IgD-negative memory B cell (primary cell): ENCODE measurements at regions not wholly inside any gene's neighbourhood (a gene's known extent, or its start where the extent isn't known, plus 50 kb on each side); places are given as distances from the start of the nearest gene placed in this dataset.

Experiments
- H3K27ac Mint-ChIP-seq, 3 donors: one replicate each; pipeline ENCODE4 v1.8.0; 2020 to 2022; ENCODE audit warnings: mild to moderate bottlenecking in 3 of 3, mixed read lengths in 3 of 3, moderate library complexity in 1 of 3
- H3K27me3 Mint-ChIP-seq: one replicate; pipeline ENCODE4 v1.8.0; 2021; ENCODE audit warnings: mixed read lengths
- H3K36me3 Mint-ChIP-seq: one replicate; pipeline ENCODE4 v1.8.0; 2020; ENCODE audit warnings: mild to moderate bottlenecking, mixed read lengths
- H3K4me1 Mint-ChIP-seq, 3 donors: one replicate each; pipeline ENCODE4 v1.8.0; 2020 to 2022; ENCODE audit warnings: mixed read lengths in 3 of 3, mild to moderate bottlenecking in 1 of 3
- H3K4me3 Mint-ChIP-seq, 4 donors: one replicate each; pipeline ENCODE4 v1.8.0; 2020 to 2022; ENCODE audit warnings: mild to moderate bottlenecking in 4 of 4, mixed read lengths in 4 of 4, moderate library complexity in 3 of 4
- H3K9me3 Mint-ChIP-seq, 3 donors: one replicate each; pipeline ENCODE4 v1.8.0; 2020 to 2021; ENCODE audit warnings: mixed read lengths in 3 of 3, mild to moderate bottlenecking in 1 of 3

DNA sequence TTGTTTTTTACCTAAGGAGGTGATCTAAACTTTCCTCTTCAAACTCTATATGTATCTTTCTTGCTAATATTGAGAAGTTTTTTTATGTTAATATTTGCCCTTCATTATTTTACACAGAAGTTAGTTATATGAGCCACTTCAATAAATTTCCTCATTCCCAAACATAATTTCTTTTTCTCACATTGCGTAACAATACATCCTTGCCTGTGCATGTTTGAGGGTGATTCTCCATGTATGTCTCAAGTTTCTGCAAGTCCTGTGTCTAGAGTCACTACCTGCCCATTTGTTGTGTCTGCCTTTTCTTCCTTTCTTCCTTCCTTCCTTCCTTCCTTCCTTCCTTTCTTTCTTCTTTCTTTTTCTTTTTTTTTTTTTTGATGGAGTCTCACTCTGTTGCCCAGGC lies 2057.9 kb downstream of the PCDH7 start:
- peaks cover 0 to 19% (median 7%) of the 10 kb centered on the region in 3 donors for H3K9me3 Mint-ChIP-seq
- no peaks in the 10 kb centered on the region for H3K27me3 Mint-ChIP-seq
- no peaks in the 10 kb centered on the region for H3K4me1 Mint-ChIP-seq
- no peak overlapping the region for H3K4me3 Mint-ChIP-seq
- H3K27ac Mint-ChIP-seq = no peak overlapping the region
- H3K36me3 Mint-ChIP-seq = no peaks in the 10 kb centered on the region

DNA sequence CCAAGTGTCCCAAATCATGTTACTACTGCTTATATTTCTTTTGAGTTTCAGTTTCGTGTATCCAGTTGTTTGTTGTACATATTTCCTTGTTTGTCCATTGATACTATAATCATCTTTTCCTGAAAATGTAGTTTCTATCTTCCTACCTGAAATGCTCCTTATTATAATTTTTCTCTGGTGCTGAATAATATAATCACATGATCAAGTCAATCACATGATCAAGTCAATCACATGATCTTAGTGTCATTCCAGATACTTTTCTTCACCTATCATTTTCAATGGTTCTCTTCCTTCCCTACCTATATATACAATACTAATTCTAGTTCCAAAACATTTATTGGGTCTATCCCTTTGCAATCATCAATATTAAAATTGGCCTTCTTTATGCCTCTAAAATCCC lies 2058.8 kb downstream of the PCDH7 start:
- peaks cover 0 to 15% (median 5%) of the 10 kb centered on the region in 3 donors for H3K9me3 Mint-ChIP-seq
- H3K36me3 Mint-ChIP-seq = no peaks in the 10 kb centered on the region
- H3K4me3 Mint-ChIP-seq = no peak overlapping the region
- no peaks in the 10 kb centered on the region for H3K27me3 Mint-ChIP-seq
- no peaks in the 10 kb centered on the region for H3K4me1 Mint-ChIP-seq
- no peak overlapping the region for H3K27ac Mint-ChIP-seq

- Mint-ChIP-seq H3K27me3 (no peaks in the 10 kb centered on the region), H3K36me3 (no peaks in the 10 kb centered on the region), H3K9me3 (peaks cover 2 to 7% (median 3%) of the 10 kb centered on the region in 3 donors), H3K4me1 (no peaks in the 10 kb centered on the region), H3K4me3 (no peak overlapping the region), H3K27ac (no peak overlapping the region)
These were observed 2068.9 kb downstream of the PCDH7 start for GRCh38 chr4:32789026-32789608.

- no peak overlapping the region for H3K4me3 Mint-ChIP-seq
- H3K27me3 Mint-ChIP-seq = no peaks in the 10 kb centered on the region
- no peaks in the 10 kb centered on the region for H3K36me3 Mint-ChIP-seq
- no peaks in the 10 kb centered on the region for H3K4me1 Mint-ChIP-seq
- no peak overlapping the region for H3K27ac Mint-ChIP-seq
- H3K9me3 Mint-ChIP-seq = peaks cover 0 to 7% (median 1%) of the 10 kb centered on the region in 3 donors
These were observed 2070.6 kb downstream of the PCDH7 start for GRCh38 chr4:32790803-32791202.

DNA sequence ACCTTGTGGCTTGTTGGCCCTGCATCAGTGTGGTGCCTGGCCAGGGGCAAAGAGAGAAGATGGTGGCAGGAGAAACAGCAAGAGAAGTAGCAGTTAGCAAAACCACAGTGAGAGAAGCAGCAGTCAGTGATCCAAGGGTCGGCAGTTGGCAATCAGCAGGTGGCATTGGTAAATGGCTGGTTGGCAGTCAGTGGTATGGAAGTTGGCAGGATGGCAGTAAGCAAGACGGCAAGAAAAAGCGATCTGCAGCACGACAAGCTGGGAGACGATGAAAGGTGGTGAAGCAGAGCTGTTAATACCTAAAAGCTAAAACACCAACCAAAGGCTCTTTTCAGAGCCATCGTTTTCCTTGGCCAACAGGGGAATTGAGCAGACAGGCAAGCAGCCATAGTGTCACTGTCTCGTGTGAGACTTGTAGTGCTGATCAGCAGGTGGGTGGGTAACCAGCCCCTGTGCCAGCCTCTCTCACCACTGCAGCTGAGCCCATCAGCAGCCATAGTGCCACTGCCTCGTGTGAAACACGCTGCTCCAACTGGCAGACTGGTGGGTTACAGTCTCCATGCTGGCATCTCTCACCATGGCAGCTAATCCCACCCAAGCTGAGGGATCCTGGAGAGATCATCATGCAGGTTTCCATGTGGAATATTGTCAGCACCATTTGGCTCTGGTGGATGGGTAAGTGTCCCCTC lies 2078.4 kb downstream of the PCDH7 start:
- Mint-ChIP-seq H3K27me3 (no peaks in the 10 kb centered on the region), H3K9me3 (peaks cover 2 to 4% (median 3%) of the 10 kb centered on the region in 3 donors), H3K36me3 (no peaks in the 10 kb centered on the region), H3K27ac (no peak overlapping the region), H3K4me1 (no peaks in the 10 kb centered on the region), H3K4me3 (no peak overlapping the region)

GRCh38 chr4:32824336-32824735 lies 2104.2 kb downstream of the PCDH7 start:
- no peak overlapping the region for H3K4me3 Mint-ChIP-seq
- H3K27me3 Mint-ChIP-seq = no peaks in the 10 kb centered on the region

DNA sequence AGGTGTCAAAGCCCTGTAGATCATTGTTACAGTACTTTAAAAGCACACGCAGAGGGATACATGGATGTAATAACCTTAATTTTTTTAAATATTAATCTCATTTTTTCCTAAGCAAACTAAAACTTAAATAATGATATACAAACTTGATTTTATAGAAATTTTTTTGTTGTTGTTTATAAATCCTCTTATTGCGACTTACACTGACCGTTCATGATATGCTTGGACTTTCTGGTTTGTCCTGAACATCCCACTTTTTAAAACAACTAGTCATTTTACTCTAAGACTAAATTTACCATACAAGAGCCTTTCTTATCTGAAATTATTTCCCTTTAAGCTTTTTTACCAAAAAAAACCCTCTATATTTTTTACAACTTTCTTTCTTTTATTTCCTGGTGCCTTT lies 2106.0 kb downstream of the PCDH7 start:
- Mint-ChIP-seq H3K27ac (no peak overlapping the region), H3K4me3 (no peak overlapping the region), H3K9me3 (peaks cover 0 to 3% (median 0%) of the 10 kb centered on the region in 3 donors), H3K27me3 (no peaks in the 10 kb centered on the region), H3K36me3 (no peaks in the 10 kb centered on the region), H3K4me1 (peaks cover 0 to 1% (median 0%) of the 10 kb centered on the region in 3 donors)

More at GRCh38 chr4:32824336-32824735, 2104.2 kb downstream of the PCDH7 start:
- H3K4me1 Mint-ChIP-seq = no peaks in the 10 kb centered on the region
- H3K36me3 Mint-ChIP-seq = no peaks in the 10 kb centered on the region
- peaks cover 0 to 3% (median 3%) of the 10 kb centered on the region in 3 donors for H3K9me3 Mint-ChIP-seq
- no peak overlapping the region for H3K27ac Mint-ChIP-seq

- H3K4me1 Mint-ChIP-seq = peaks cover 0 to 1% (median 0%) of the 10 kb centered on the region in 3 donors
- H3K36me3 Mint-ChIP-seq = no peaks in the 10 kb centered on the region
- H3K27me3 Mint-ChIP-seq = no peaks in the 10 kb centered on the region
- peaks cover 0 to 3% (median 0%) of the 10 kb centered on the region in 3 donors for H3K9me3 Mint-ChIP-seq
- H3K4me3 Mint-ChIP-seq = no peak overlapping the region
- no peak overlapping the region for H3K27ac Mint-ChIP-seq
These were observed 2110.0 kb downstream of the PCDH7 start for GRCh38 chr4:32830160-32830559.

- H3K27me3 Mint-ChIP-seq = no peaks in the 10 kb centered on the region
- peaks cover 0 to 3% (median 0%) of the 10 kb centered on the region in 3 donors for H3K9me3 Mint-ChIP-seq
- no peak overlapping the region for H3K27ac Mint-ChIP-seq
- H3K4me1 Mint-ChIP-seq = peaks cover 0 to 1% (median 0%) of the 10 kb centered on the region in 3 donors
- no peak overlapping the region for H3K4me3 Mint-ChIP-seq
- H3K36me3 Mint-ChIP-seq = no peaks in the 10 kb centered on the region
These were observed 2110.9 kb downstream of the PCDH7 start for GRCh38 chr4:32831104-32831503.

- H3K4me1 Mint-ChIP-seq = no peaks in the 10 kb centered on the region
These were observed 2120.5 kb downstream of the PCDH7 start for GRCh38 chr4:32840461-32841189.

GRCh38 chr4:32841217-32841616 lies 2121.0 kb downstream of the PCDH7 start:
- Mint-ChIP-seq H3K4me1 (no peaks in the 10 kb centered on the region), H3K27ac (no peak overlapping the region), H3K27me3 (no peaks in the 10 kb centered on the region), H3K36me3 (no peaks in the 10 kb centered on the region), H3K4me3 (no peak overlapping the region), H3K9me3 (no peaks in the 10 kb centered on the region)

More at GRCh38 chr4:32840461-32841189, 2120.5 kb downstream of the PCDH7 start:
- H3K27me3 Mint-ChIP-seq = no peaks in the 10 kb centered on the region
- H3K4me3 Mint-ChIP-seq = no peak overlapping the region
- no peaks in the 10 kb centered on the region for H3K36me3 Mint-ChIP-seq
- no peak overlapping the region for H3K27ac Mint-ChIP-seq
- no peaks in the 10 kb centered on the region for H3K9me3 Mint-ChIP-seq

DNA sequence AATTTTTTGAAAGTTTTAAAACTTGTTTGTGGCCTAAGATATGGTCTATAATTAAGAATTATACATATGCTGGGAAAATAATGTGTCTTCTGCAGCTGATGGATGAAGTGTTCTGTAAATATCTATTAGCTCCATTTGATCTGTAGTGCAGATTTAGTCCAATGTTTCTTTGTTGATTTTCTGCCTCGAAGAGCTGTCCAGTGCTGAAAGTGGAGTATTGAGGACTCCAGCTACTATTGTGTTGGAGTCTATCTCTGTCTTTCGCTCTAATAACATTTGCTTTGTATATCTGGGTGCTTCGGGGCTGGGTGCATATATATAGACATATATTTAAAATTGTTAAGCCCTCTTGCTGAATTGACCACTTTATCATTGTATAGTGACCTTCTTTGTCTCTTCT lies 2127.3 kb downstream of the PCDH7 start:
- H3K36me3 Mint-ChIP-seq = no peaks in the 10 kb centered on the region
- no peaks in the 10 kb centered on the region for H3K27me3 Mint-ChIP-seq
- H3K27ac Mint-ChIP-seq = no peak overlapping the region
- H3K9me3 Mint-ChIP-seq = peaks cover 4 to 6% (median 4%) of the 10 kb centered on the region in 3 donors
- no peaks in the 10 kb centered on the region for H3K4me1 Mint-ChIP-seq
- no peak overlapping the region for H3K4me3 Mint-ChIP-seq

DNA sequence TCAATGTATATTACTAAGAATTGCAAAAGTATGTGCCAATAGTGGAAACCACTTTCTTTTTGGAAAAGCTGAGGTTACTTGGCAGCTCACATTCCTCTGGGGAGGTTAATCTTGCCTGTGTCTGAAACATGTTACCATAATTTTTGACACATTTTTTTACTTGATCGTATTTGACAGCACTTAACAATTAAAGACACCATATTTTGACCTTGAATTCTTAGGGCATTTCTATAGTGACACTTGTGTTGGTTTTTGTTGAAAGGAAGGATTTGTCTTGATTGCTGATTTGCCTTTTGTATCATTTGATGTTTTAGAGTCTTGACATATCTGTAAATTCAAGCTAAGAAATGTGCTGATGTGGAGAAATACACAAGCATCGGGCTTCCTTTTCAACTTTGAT lies 2135.5 kb downstream of the PCDH7 start:
- Mint-ChIP-seq H3K4me1 (no peaks in the 10 kb centered on the region), H3K9me3 (peaks cover 2 to 10% (median 4%) of the 10 kb centered on the region in 3 donors), H3K36me3 (no peaks in the 10 kb centered on the region), H3K27ac (no peak overlapping the region), H3K4me3 (no peak overlapping the region), H3K27me3 (no peaks in the 10 kb centered on the region)

DNA sequence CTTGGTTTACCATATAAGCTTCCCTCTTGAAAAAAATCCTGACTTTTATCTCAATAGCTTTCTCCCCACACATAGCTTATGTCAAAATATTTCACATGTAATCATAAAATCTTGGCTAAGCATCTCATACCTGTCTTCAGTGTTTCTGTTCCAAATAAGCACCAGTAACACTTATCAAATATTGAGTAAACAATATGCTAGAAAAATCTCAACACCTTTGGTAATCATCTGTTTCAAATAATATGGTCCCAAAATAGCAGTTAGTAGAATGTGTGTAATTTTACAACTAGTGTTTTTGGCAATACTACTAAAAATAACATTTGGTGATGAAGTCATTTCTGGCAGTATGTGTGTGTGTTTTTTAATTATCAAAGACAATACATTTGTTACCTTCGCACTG lies 2138.2 kb downstream of the PCDH7 start:
- H3K27me3 Mint-ChIP-seq = no peaks in the 10 kb centered on the region
- no peaks in the 10 kb centered on the region for H3K36me3 Mint-ChIP-seq
- H3K4me3 Mint-ChIP-seq = no peak overlapping the region
- H3K4me1 Mint-ChIP-seq = no peaks in the 10 kb centered on the region
- peaks cover 0 to 10% (median 0%) of the 10 kb centered on the region in 3 donors for H3K9me3 Mint-ChIP-seq
- H3K27ac Mint-ChIP-seq = no peak overlapping the region

GRCh38 chr4:32858971-32859370 lies 2138.8 kb downstream of the PCDH7 start:
- H3K9me3 Mint-ChIP-seq = peaks cover 0 to 10% (median 0%) of the 10 kb centered on the region in 3 donors
- no peak overlapping the region for H3K4me3 Mint-ChIP-seq
- H3K4me1 Mint-ChIP-seq = no peaks in the 10 kb centered on the region

More at GRCh38 chr4:32858971-32859370, 2138.8 kb downstream of the PCDH7 start:
- Mint-ChIP-seq H3K27me3 (no peaks in the 10 kb centered on the region), H3K36me3 (no peaks in the 10 kb centered on the region), H3K27ac (no peak overlapping the region)
